ENCODE measurements at regions not wholly inside any gene's neighbourhood (a gene's known extent, or its start where the extent isn't known, plus 50 kb on each side); places are given as distances from the start of the nearest gene placed in this dataset.

DNA sequence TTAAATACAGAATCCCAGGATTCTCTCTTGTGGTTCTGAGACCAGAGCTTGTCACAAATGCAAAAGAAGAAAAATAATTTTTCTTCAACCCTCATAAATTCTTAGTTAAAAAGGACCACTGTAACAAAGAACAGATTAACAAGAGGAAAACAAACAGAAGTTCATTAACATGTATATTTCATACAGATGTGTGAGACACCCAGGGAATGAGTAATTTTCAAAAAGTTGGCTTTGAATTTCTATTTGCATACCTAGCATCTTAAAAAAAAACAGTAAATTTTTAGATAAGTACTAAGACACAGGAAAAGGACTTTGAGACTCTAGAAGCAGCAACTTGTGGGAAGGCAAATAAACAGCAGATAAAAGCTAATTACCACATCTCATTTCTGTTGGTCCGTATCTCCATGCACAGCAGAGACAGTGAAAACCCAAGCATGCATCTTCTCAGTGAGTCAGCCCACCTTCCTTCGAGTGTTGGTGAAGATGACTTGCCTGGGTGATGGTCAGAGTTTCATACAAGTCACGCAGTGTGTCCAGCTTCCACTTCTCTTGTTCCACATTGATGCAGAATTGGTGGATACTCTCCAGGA, 399.9 kb upstream of the ADAMTS5 start:
- ChIA-PET POLR2A (no interaction called here), CTCF (no interaction called here)
- ATAC-seq (ENCODE audit: low read depth) = no peak
- H3K27ac ChIP-seq (ENCODE audit: low read length in 2 of 2) = no peak overlapping the region
- DNase-seq = no peak
- H3K9me3 Mint-ChIP-seq (ENCODE audit: insufficient read depth) = peaks cover 14% of the 10 kb centered on the region
- H3K9ac ChIP-seq (ENCODE audit: low read length) = no peak overlapping the region
- no peak overlapping the region for H3K4me3 ChIP-seq (ENCODE audit: control extremely low read depth in 1 of 5, extremely low read depth in 1 of 5, insufficient read depth in 1 of 5, low read depth in 2 of 5, low read length in 4 of 5)
- no peaks in the 10 kb centered on the region for H3K79me2 ChIP-seq (ENCODE audit: control insufficient read depth, insufficient read depth, low read length)
- H3K4me1 Mint-ChIP-seq = no peaks in the 10 kb centered on the region
- intact Hi-C loops (cut with micrococcal nuclease) = no loop called here
- no peaks in the 10 kb centered on the region for H3K4me1 ChIP-seq (ENCODE audit: control insufficient read depth in 2 of 2, insufficient read depth in 2 of 2, low read length in 2 of 2)
- H3K27me3 ChIP-seq (replicated peaks in 1 of 4; ENCODE audit: control extremely low read depth in 1 of 4, control insufficient read depth in 3 of 4, insufficient read depth in 4 of 4, low read length in 3 of 4) = no peaks in the 10 kb centered on the region
- no peaks in the 10 kb centered on the region for H3K36me3 ChIP-seq (replicated peaks in 1 of 2; ENCODE audit: control extremely low read depth in 1 of 2, control insufficient read depth in 1 of 2, extremely low read depth in 1 of 2, insufficient read depth in 2 of 2, low read length in 1 of 2)
- no peak overlapping the region for H2AFZ ChIP-seq (ENCODE audit: insufficient read depth, low read depth, low read length, poor library complexity, severe bottlenecking)
- H3K4me3 Mint-ChIP-seq = no peak overlapping the region
- peaks cover 0 to 4% (median 2%) of the 10 kb centered on the region in 3 donors for H3K9me3 ChIP-seq (ENCODE audit: control extremely low read depth in 1 of 3, control insufficient read depth in 2 of 3, insufficient read depth in 1 of 3, low read length in 2 of 3)
- no peaks in the 10 kb centered on the region for H3K27me3 Mint-ChIP-seq
- H3K4me2 ChIP-seq (replicated peaks; ENCODE audit: low read depth, low read length, poor library complexity, severe bottlenecking) = no peak overlapping the region
- no peaks in the 10 kb centered on the region for H4K20me1 ChIP-seq (ENCODE audit: control insufficient read depth, insufficient read depth, low read length, poor library complexity, severe bottlenecking)
- TF ChIP-seq, protein P1, sequence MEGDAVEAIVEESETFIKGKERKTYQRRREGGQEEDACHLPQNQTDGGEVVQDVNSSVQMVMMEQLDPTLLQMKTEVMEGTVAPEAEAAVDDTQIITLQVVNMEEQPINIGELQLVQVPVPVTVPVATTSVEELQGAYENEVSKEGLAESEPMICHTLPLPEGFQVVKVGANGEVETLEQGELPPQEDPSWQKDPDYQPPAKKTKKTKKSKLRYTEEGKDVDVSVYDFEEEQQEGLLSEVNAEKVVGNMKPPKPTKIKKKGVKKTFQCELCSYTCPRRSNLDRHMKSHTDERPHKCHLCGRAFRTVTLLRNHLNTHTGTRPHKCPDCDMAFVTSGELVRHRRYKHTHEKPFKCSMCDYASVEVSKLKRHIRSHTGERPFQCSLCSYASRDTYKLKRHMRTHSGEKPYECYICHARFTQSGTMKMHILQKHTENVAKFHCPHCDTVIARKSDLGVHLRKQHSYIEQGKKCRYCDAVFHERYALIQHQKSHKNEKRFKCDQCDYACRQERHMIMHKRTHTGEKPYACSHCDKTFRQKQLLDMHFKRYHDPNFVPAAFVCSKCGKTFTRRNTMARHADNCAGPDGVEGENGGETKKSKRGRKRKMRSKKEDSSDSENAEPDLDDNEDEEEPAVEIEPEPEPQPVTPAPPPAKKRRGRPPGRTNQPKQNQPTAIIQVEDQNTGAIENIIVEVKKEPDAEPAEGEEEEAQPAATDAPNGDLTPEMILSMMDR (IDR thresholded peaks at IDR 0.05) = no peak
- no peak for TF ChIP-seq EZH2 (IDR thresholded peaks at IDR 0.05; ENCODE audit: borderline replicate concordance, insufficient read depth, low read depth, low read length, poor library complexity, severe bottlenecking)
- 100% methylated on average over 1 of the region's 3 CpGs for WGBS (ENCODE audit: insufficient coverage)
- H3K27ac Mint-ChIP-seq = no peak overlapping the region

DNA sequence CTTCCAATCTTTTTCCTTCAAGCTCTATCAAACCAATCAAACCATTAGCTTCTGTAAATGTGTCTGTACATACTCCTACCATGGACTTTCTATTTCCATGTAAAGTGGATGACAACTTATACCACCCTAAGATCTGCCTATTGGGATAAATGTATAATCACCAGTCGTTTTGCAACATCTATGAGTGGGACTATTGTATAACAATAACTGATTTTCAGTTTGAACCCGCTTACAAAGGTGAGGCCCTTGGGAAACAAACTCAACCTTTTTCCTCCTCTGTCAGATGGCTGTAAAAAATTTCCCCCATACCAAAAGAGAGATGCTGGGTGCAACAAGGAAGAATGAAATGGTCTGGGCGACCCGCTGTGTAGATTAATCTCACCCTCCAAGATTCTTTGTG, 399.1 kb upstream of the ADAMTS5 start:
- no peak overlapping the region for H3K9ac ChIP-seq (ENCODE audit: low read length)
- POLR2A ChIA-PET = no interaction called here
- WGBS (ENCODE audit: insufficient coverage) = no CpG with 5 or more reads among the region's 4 CpGs

More for the DNA sequence above, 399.1 kb upstream of the ADAMTS5 start:
- ATAC-seq (ENCODE audit: low read depth) = no peak
- Mint-ChIP-seq H3K27me3 (no peaks in the 10 kb centered on the region), H3K4me1 (no peaks in the 10 kb centered on the region), H3K9me3 (ENCODE audit: insufficient read depth) (peaks cover 14% of the 10 kb centered on the region), H3K27ac (no peak overlapping the region), H3K4me3 (no peak overlapping the region)
- Histone ChIP-seq H3K4me1 (ENCODE audit: control insufficient read depth in 2 of 2, insufficient read depth in 2 of 2, low read length in 2 of 2) (no peaks in the 10 kb centered on the region), H3K9me3 (ENCODE audit: control extremely low read depth in 1 of 3, control insufficient read depth in 2 of 3, insufficient read depth in 1 of 3, low read length in 2 of 3) (peaks cover 0 to 4% (median 2%) of the 10 kb centered on the region in 3 donors), H3K4me2 (replicated peaks; ENCODE audit: low read depth, low read length, poor library complexity, severe bottlenecking) (no peak overlapping the region), H3K4me3 (ENCODE audit: control extremely low read depth in 1 of 5, extremely low read depth in 1 of 5, insufficient read depth in 1 of 5, low read depth in 2 of 5, low read length in 4 of 5) (no peak overlapping the region), H2AFZ (ENCODE audit: insufficient read depth, low read depth, low read length, poor library complexity, severe bottlenecking) (no peak overlapping the region), H3K36me3 (replicated peaks in 1 of 2; ENCODE audit: control extremely low read depth in 1 of 2, control insufficient read depth in 1 of 2, extremely low read depth in 1 of 2, insufficient read depth in 2 of 2, low read length in 1 of 2) (no peaks in the 10 kb centered on the region), H4K20me1 (ENCODE audit: control insufficient read depth, insufficient read depth, low read length, poor library complexity, severe bottlenecking) (no peaks in the 10 kb centered on the region), H3K79me2 (ENCODE audit: control insufficient read depth, insufficient read depth, low read length) (no peaks in the 10 kb centered on the region), H3K27me3 (replicated peaks in 1 of 4; ENCODE audit: control extremely low read depth in 1 of 4, control insufficient read depth in 3 of 4, insufficient read depth in 4 of 4, low read length in 3 of 4) (no peaks in the 10 kb centered on the region), H3K27ac (ENCODE audit: low read length in 2 of 2) (no peak overlapping the region)
- TF ChIP-seq, protein P1 (IDR thresholded peaks at IDR 0.05) = no peak
- no peak for TF ChIP-seq EZH2 (IDR thresholded peaks at IDR 0.05; ENCODE audit: borderline replicate concordance, insufficient read depth, low read depth, low read length, poor library complexity, severe bottlenecking)
- intact Hi-C loops (cut with micrococcal nuclease) = no loop called here
- DNase-seq = no peak
- CTCF ChIA-PET = no interaction called here
